ENCODE measurements at regions not wholly inside any gene's neighbourhood (a gene's known extent, or its start where the extent isn't known, plus 50 kb on each side); places are given as distances from the start of the nearest gene placed in this dataset.
A peak's percentile ranks its signal among the peaks of the same experiment; 100 is the strongest.

- intact Hi-C loops (cut with DNase I), result loop anchor here (2.0 kb wide), 1 partner anchor 168 kb away; no protein-coding TSS in a partner anchor
- peak; percentile 94 for DNase-seq (ENCODE audit: missing footprints)
- ATAC-seq, result peak; percentile 41
Observed at GRCh38 chr13:99436686-99437416, 64.4 kb upstream of the TM9SF2 start.

- intact Hi-C loops (cut with DNase I), result loop anchor here (2.0 kb wide), 1 partner anchor 262 kb away; no protein-coding TSS in a partner anchor
- ATAC-seq (peak; percentile 68), DNase-seq (ENCODE audit: missing footprints) (no peak)
Observed at GRCh38 chr13:99439048-99439447, 62.2 kb upstream of the TM9SF2 start.

GRCh38 chr13:99439850-99440604 lies 61.2 kb upstream of the TM9SF2 start:
- intact Hi-C loops (cut with DNase I), result loop anchor here (2.0 to 5.0 kb wide), 2 partner anchors 62 to 263 kb away; partner anchors contain the start of gene TM9SF2
- no peak for DNase-seq (ENCODE audit: missing footprints)
- no peak for ATAC-seq

GRCh38 chr13:99442273-99442895 lies 58.9 kb upstream of the TM9SF2 start:
- intact Hi-C loops (cut with DNase I), result loop anchor here (5.0 kb wide), 1 partner anchor 60 kb away; the partner anchor contains the start of gene TM9SF2
- ATAC-seq, result no peak
- no peak for DNase-seq (ENCODE audit: missing footprints)

- intact Hi-C loops (cut with DNase I), result no loop called here
- DNase-seq (ENCODE audit: missing footprints), result no peak
- no peak for ATAC-seq
Observed at GRCh38 chr13:99446242-99446641, 55.0 kb upstream of the TM9SF2 start.

- DNase-seq (ENCODE audit: missing footprints), result no peak
- ATAC-seq, result no peak
- intact Hi-C loops (cut with DNase I), result no loop called here
Observed at GRCh38 chr13:99448546-99448945, 52.7 kb upstream of the TM9SF2 start.

GRCh38 chr13:99450416-99450815 lies 50.9 kb upstream of the TM9SF2 start:
- no peak for DNase-seq (ENCODE audit: missing footprints)
- intact Hi-C loops (cut with DNase I), result no loop called here
- no peak for ATAC-seq
